ENCODE measurements at regions not wholly inside any gene's neighbourhood (a gene's known extent, or its start where the extent isn't known, plus 50 kb on each side); places are given as distances from the start of the nearest gene placed in this dataset.

GRCh38 chr3:65193531-65193930 is 505.7 kb upstream of the ADAMTS9 start:
- TF ChIP-seq, protein P1, sequence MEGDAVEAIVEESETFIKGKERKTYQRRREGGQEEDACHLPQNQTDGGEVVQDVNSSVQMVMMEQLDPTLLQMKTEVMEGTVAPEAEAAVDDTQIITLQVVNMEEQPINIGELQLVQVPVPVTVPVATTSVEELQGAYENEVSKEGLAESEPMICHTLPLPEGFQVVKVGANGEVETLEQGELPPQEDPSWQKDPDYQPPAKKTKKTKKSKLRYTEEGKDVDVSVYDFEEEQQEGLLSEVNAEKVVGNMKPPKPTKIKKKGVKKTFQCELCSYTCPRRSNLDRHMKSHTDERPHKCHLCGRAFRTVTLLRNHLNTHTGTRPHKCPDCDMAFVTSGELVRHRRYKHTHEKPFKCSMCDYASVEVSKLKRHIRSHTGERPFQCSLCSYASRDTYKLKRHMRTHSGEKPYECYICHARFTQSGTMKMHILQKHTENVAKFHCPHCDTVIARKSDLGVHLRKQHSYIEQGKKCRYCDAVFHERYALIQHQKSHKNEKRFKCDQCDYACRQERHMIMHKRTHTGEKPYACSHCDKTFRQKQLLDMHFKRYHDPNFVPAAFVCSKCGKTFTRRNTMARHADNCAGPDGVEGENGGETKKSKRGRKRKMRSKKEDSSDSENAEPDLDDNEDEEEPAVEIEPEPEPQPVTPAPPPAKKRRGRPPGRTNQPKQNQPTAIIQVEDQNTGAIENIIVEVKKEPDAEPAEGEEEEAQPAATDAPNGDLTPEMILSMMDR (conservative IDR thresholded peaks at IDR 0.05; ENCODE audit: low read depth, low read length), result no peak
- DNase-seq (ENCODE audit: low read depth), result no peak
- H3K4me3 ChIP-seq (ENCODE audit: low read length), result no peak overlapping the region

DNA sequence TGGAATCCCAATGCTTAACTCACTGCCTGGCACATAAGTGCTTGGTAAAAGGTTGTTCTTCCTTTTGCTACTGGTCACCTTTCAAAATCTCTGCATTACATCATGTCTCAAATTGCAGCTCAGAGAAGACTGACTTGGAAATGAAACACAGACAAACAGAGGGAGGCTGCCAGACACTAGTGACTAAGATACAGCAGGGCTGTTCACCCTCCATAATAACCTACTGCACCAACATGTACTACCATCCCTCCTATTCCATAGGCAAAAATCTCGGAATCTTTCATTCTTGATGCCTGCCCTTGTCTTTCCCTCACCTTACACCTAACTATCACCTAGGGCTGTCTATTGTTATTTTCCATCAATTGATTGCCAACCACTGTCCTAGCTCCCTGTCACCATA is 502.3 kb upstream of the ADAMTS9 start:
- no peak for DNase-seq (ENCODE audit: low read depth)
- no peak overlapping the region for H3K4me3 ChIP-seq (ENCODE audit: low read length)
- TF ChIP-seq, protein P1 (conservative IDR thresholded peaks at IDR 0.05; ENCODE audit: low read depth, low read length), result no peak

DNA sequence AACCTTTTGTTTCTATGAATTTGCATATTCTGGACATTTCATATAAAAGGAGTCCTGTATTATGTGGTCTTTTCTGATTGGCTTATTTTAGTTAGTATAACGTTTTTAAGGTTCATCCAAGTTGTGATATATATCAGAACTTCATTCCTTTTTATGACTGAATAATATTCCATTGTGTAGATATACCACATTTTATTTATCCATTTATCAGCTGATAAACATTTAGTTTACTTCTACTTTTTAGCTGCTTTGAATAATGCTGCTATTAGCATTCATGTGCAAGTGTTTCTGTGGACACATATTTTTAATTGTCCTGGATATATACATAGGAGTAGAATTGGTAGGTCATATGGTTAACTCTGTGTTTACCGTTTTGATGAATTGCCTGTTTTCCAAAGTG is 498.5 kb upstream of the ADAMTS9 start:
- no peak overlapping the region for H3K4me3 ChIP-seq (ENCODE audit: low read length)
- DNase-seq (ENCODE audit: low read depth), result no peak
- TF ChIP-seq, protein P1 (conservative IDR thresholded peaks at IDR 0.05; ENCODE audit: low read depth, low read length), result no peak

DNA sequence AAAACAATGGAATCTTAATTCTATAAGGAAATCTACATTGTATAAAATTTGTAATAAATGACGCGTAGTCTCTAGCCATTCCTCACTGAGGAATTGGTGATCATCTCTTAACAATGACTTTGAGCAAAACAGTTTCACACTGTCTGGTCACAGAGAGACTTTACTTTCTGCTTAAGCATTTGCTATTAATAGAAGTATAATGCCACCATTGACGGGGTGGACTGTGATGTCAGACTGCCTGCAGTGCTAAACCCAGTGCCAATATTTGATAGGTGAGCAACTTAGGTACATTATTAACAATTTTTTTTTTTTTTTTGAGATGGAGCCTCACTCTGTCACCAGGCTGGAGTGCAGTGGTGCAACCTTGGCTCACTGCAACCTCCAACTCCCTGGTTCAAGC is 494.9 kb upstream of the ADAMTS9 start:
- TF ChIP-seq, protein P1 (conservative IDR thresholded peaks at IDR 0.05; ENCODE audit: low read depth, low read length), result no peak
- DNase-seq (ENCODE audit: low read depth), result no peak
- no peak overlapping the region for H3K4me3 ChIP-seq (ENCODE audit: low read length)

- DNase-seq (ENCODE audit: low read depth), result no peak
- TF ChIP-seq, protein P1 (conservative IDR thresholded peaks at IDR 0.05; ENCODE audit: low read depth, low read length), result no peak
- no peak overlapping the region for H3K4me3 ChIP-seq (ENCODE audit: low read length)
Measured at GRCh38 chr3:65182085-65182484, 494.3 kb upstream of the ADAMTS9 start.

DNA sequence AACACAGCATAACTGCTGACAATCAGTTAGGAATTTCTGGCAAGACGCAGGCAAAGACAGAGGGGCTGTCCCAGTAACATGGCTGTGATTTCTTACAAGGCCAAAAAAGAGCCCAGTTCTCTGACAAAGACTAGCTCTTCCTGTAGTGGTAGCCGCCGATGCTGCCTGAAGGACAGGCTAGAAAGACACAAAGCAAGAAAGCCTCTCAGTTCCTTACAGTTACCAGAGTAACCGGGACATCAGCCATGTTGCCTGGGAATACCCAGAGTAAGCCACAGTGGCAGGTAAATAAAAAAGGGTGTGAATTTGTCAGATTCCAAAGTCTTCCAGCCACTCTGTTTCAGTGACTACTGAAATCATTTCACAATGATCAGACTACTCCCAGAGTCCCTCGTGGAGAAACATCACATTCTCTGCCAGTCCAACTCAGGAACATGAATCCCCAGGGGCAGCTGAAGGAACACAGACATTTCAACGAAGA is 493.6 kb upstream of the ADAMTS9 start:
- H3K4me3 ChIP-seq (ENCODE audit: low read length), result no peak overlapping the region
- no peak for DNase-seq (ENCODE audit: low read depth)
- TF ChIP-seq, protein P1 (conservative IDR thresholded peaks at IDR 0.05; ENCODE audit: low read depth, low read length), result no peak

- TF ChIP-seq, protein P1 (conservative IDR thresholded peaks at IDR 0.05; ENCODE audit: low read depth, low read length), result no peak
- H3K4me3 ChIP-seq (ENCODE audit: low read length), result no peak overlapping the region
- peak; percentile 84 for DNase-seq (ENCODE audit: low read depth)
Measured at GRCh38 chr3:65178703-65179102, 490.9 kb upstream of the ADAMTS9 start.
